Muscle layer of duodenum (tissue), 2 donors: ENCODE measurements at regions not wholly inside any gene's neighbourhood (a gene's known extent, or its start where the extent isn't known, plus 50 kb on each side); places are given as distances from the start of the nearest gene placed in this dataset.
A peak's percentile ranks its signal among the peaks of the same experiment; 100 is the strongest.

ENCODE experiments used
- H3K27ac ChIP-seq: one replicate; pipeline ENCODE4 v1.7.0; 2013; ENCODE audit warnings: mild to moderate bottlenecking, low read length
- H3K27me3 ChIP-seq: one replicate; pipeline ENCODE4 v1.7.0; 2013; ENCODE audit warnings: low read depth, mild to moderate bottlenecking, control low read depth, low read length
- H3K36me3 ChIP-seq, 2 donors: one replicate each; pipeline ENCODE4 v1.7.0; 2013; ENCODE audit warnings: low read length in 2 of 2, control low read depth in 1 of 2, mild to moderate bottlenecking in 1 of 2; ENCODE audit not compliant: insufficient read depth in 2 of 2, control insufficient read depth in 1 of 2
- H3K4me1 ChIP-seq, 2 donors: one replicate each; pipeline ENCODE4 v1.7.0; 2013; ENCODE audit warnings: low read length in 2 of 2, mild to moderate bottlenecking in 2 of 2, control low read depth in 1 of 2, moderate library complexity in 1 of 2; ENCODE audit not compliant: insufficient read depth in 2 of 2, control insufficient read depth in 1 of 2
- H3K4me3 ChIP-seq, 2 donors: one replicate each; pipeline ENCODE4 v1.7.0; 2013; ENCODE audit warnings: low read length in 2 of 2, low read depth in 1 of 2, mild to moderate bottlenecking in 1 of 2
- H3K9me3 ChIP-seq, 2 donors: one replicate each; pipeline ENCODE4 v1.7.0; 2013; ENCODE audit warnings: low read length in 2 of 2, control low read depth in 1 of 2, mild to moderate bottlenecking in 1 of 2; ENCODE audit not compliant: control insufficient read depth in 1 of 2
- donor health status: healthy.

GRCh38 chr7:18290865-18291264, 204.7 kb upstream of the HDAC9 start:
- Histone ChIP-seq H3K9me3 (no peaks in the 10 kb centered on the region), H3K27me3 (no peaks in the 10 kb centered on the region), H3K27ac (no peak overlapping the region), H3K4me3 (no peak overlapping the region), H3K4me1 (peaks cover 0 to 15% of the 10 kb centered on the region in 2 donors), H3K36me3 (no peaks in the 10 kb centered on the region)

GRCh38 chr7:18292584-18292983, 203.0 kb upstream of the HDAC9 start:
- H3K4me3 ChIP-seq: peak overlapping the region in 1 of 2 donors; percentile 38
- H3K27me3 ChIP-seq: no peaks in the 10 kb centered on the region
- no peak overlapping the region for H3K27ac ChIP-seq
- H3K9me3 ChIP-seq: no peaks in the 10 kb centered on the region
- no peaks in the 10 kb centered on the region for H3K36me3 ChIP-seq
- H3K4me1 ChIP-seq: peaks cover 0 to 15% of the 10 kb centered on the region in 2 donors

GRCh38 chr7:18293759-18294158, 201.8 kb upstream of the HDAC9 start:
- Histone ChIP-seq H3K4me3 (no peak overlapping the region), H3K27ac (no peak overlapping the region), H3K4me1 (peaks cover 0 to 15% of the 10 kb centered on the region in 2 donors), H3K9me3 (no peaks in the 10 kb centered on the region), H3K27me3 (no peaks in the 10 kb centered on the region), H3K36me3 (no peaks in the 10 kb centered on the region)

- Histone ChIP-seq H3K4me3 (no peak overlapping the region), H3K9me3 (no peaks in the 10 kb centered on the region), H3K36me3 (no peaks in the 10 kb centered on the region), H3K27ac (no peak overlapping the region), H3K27me3 (no peaks in the 10 kb centered on the region), H3K4me1 (peaks cover 0 to 15% of the 10 kb centered on the region in 2 donors)
Measured at GRCh38 chr7:18294411-18294810, 201.1 kb upstream of the HDAC9 start.

GRCh38 chr7:18295781-18296423, 199.6 kb upstream of the HDAC9 start:
- H3K4me1 ChIP-seq: peaks cover 0 to 8% of the 10 kb centered on the region in 2 donors
- H3K36me3 ChIP-seq: no peaks in the 10 kb centered on the region
- no peak overlapping the region for H3K27ac ChIP-seq
- H3K27me3 ChIP-seq: no peaks in the 10 kb centered on the region
- H3K9me3 ChIP-seq: no peaks in the 10 kb centered on the region
- no peak overlapping the region for H3K4me3 ChIP-seq

- Histone ChIP-seq H3K36me3 (no peaks in the 10 kb centered on the region), H3K4me1 (no peaks in the 10 kb centered on the region), H3K27me3 (no peaks in the 10 kb centered on the region), H3K4me3 (no peak overlapping the region), H3K9me3 (no peaks in the 10 kb centered on the region), H3K27ac (no peak overlapping the region)
Measured at GRCh38 chr7:18302097-18302496, 193.5 kb upstream of the HDAC9 start.

- H3K27me3 ChIP-seq: no peaks in the 10 kb centered on the region
- H3K36me3 ChIP-seq: no peaks in the 10 kb centered on the region
- H3K9me3 ChIP-seq: no peaks in the 10 kb centered on the region
- H3K27ac ChIP-seq: no peak overlapping the region
- H3K4me1 ChIP-seq: peaks cover 0 to 5% of the 10 kb centered on the region in 2 donors
- H3K4me3 ChIP-seq: no peak overlapping the region
Measured at GRCh38 chr7:18305866-18306265, 189.7 kb upstream of the HDAC9 start.

- Histone ChIP-seq H3K27me3 (no peaks in the 10 kb centered on the region), H3K4me3 (no peak overlapping the region), H3K4me1 (peaks cover 0 to 5% of the 10 kb centered on the region in 2 donors), H3K36me3 (no peaks in the 10 kb centered on the region), H3K9me3 (no peaks in the 10 kb centered on the region), H3K27ac (no peak overlapping the region)
Measured at GRCh38 chr7:18306696-18307095, 188.9 kb upstream of the HDAC9 start.

GRCh38 chr7:18308938-18309337, 186.6 kb upstream of the HDAC9 start:
- Histone ChIP-seq H3K27me3 (no peaks in the 10 kb centered on the region), H3K4me1 (peaks cover 0 to 5% of the 10 kb centered on the region in 2 donors), H3K4me3 (no peak overlapping the region), H3K36me3 (no peaks in the 10 kb centered on the region), H3K27ac (no peak overlapping the region), H3K9me3 (no peaks in the 10 kb centered on the region)

GRCh38 chr7:18312482-18312881, 183.1 kb upstream of the HDAC9 start:
- H3K9me3 ChIP-seq: no peaks in the 10 kb centered on the region
- no peaks in the 10 kb centered on the region for H3K27me3 ChIP-seq
- H3K36me3 ChIP-seq: no peaks in the 10 kb centered on the region
- no peak overlapping the region for H3K4me3 ChIP-seq
- peaks cover 0 to 5% of the 10 kb centered on the region in 2 donors for H3K4me1 ChIP-seq
- H3K27ac ChIP-seq: no peak overlapping the region

GRCh38 chr7:18313965-18314364, 181.6 kb upstream of the HDAC9 start:
- no peaks in the 10 kb centered on the region for H3K27me3 ChIP-seq
- no peak overlapping the region for H3K4me3 ChIP-seq
- no peak overlapping the region for H3K27ac ChIP-seq
- peaks cover 0 to 3% of the 10 kb centered on the region in 2 donors for H3K4me1 ChIP-seq
- H3K36me3 ChIP-seq: no peaks in the 10 kb centered on the region
- no peaks in the 10 kb centered on the region for H3K9me3 ChIP-seq

GRCh38 chr7:18315241-18315640, 180.3 kb upstream of the HDAC9 start:
- Histone ChIP-seq H3K27me3 (no peaks in the 10 kb centered on the region), H3K9me3 (no peaks in the 10 kb centered on the region), H3K36me3 (no peaks in the 10 kb centered on the region), H3K4me1 (no peaks in the 10 kb centered on the region), H3K27ac (no peak overlapping the region), H3K4me3 (no peak overlapping the region)
